ENCODE measurements at regions not wholly inside any gene's neighbourhood (a gene's known extent, or its start where the extent isn't known, plus 50 kb on each side); places are given as distances from the start of the nearest gene placed in this dataset.

GRCh38 chr3:73813692-73814292 lies 189.1 kb upstream of the PDZRN3 start:
- no peak for TF ChIP-seq CTCF (IDR thresholded peaks at IDR 0.05; ENCODE audit: borderline replicate concordance)
- no peaks in the 10 kb centered on the region for H3K36me3 ChIP-seq
- intact Hi-C loops (cut with micrococcal nuclease), result no loop called here
- H3K4me1 ChIP-seq, result peaks cover 8% of the 10 kb centered on the region
- H3K27ac ChIP-seq (replicated peaks), result no peak overlapping the region
- no peaks in the 10 kb centered on the region for H3K9me3 ChIP-seq (replicated peaks)
- DNase-seq, result no peak
- no peaks in the 10 kb centered on the region for H3K27me3 ChIP-seq (ENCODE audit: low read depth)
- no peak overlapping the region for H3K4me3 ChIP-seq

- H3K27ac ChIP-seq (replicated peaks), result no peak overlapping the region
- H3K4me1 ChIP-seq, result peaks cover 8% of the 10 kb centered on the region
- H3K27me3 ChIP-seq (ENCODE audit: low read depth), result no peaks in the 10 kb centered on the region
- no peak for TF ChIP-seq CTCF (IDR thresholded peaks at IDR 0.05; ENCODE audit: borderline replicate concordance)
- DNase-seq, result no peak
- H3K9me3 ChIP-seq (replicated peaks), result no peaks in the 10 kb centered on the region
- no peak overlapping the region for H3K4me3 ChIP-seq
- intact Hi-C loops (cut with micrococcal nuclease), result no loop called here
- H3K36me3 ChIP-seq, result no peaks in the 10 kb centered on the region
Observed at GRCh38 chr3:73813291-73813690, 188.6 kb upstream of the PDZRN3 start.

GRCh38 chr3:73812054-73812453 lies 187.3 kb upstream of the PDZRN3 start:
- Histone ChIP-seq H3K27me3 (ENCODE audit: low read depth) (no peaks in the 10 kb centered on the region), H3K4me1 (peaks cover 8% of the 10 kb centered on the region), H3K36me3 (no peaks in the 10 kb centered on the region), H3K4me3 (no peak overlapping the region), H3K27ac (replicated peaks) (no peak overlapping the region), H3K9me3 (replicated peaks) (no peaks in the 10 kb centered on the region)
- intact Hi-C loops (cut with micrococcal nuclease), result no loop called here
- no peak for DNase-seq
- TF ChIP-seq CTCF (IDR thresholded peaks at IDR 0.05; ENCODE audit: borderline replicate concordance), result no peak

GRCh38 chr3:73808862-73809509 lies 184.2 kb upstream of the PDZRN3 start:
- no peaks in the 10 kb centered on the region for H3K27me3 ChIP-seq (ENCODE audit: low read depth)
- no peaks in the 10 kb centered on the region for H3K9me3 ChIP-seq (replicated peaks)
- no peak overlapping the region for H3K27ac ChIP-seq (replicated peaks)
- H3K4me1 ChIP-seq, result peaks cover 19% of the 10 kb centered on the region
- H3K4me3 ChIP-seq, result no peak overlapping the region
- no peaks in the 10 kb centered on the region for H3K36me3 ChIP-seq
- intact Hi-C loops (cut with micrococcal nuclease), result no loop called here
- DNase-seq, result no peak
- TF ChIP-seq CTCF (IDR thresholded peaks at IDR 0.05; ENCODE audit: borderline replicate concordance), result no peak

- peak overlapping the region; percentile 83 for H3K27ac ChIP-seq (replicated peaks)
- H3K4me1 ChIP-seq, result peaks cover 18% of the 10 kb centered on the region
- intact Hi-C loops (cut with micrococcal nuclease), result no loop called here
- no peak overlapping the region for H3K4me3 ChIP-seq
- H3K27me3 ChIP-seq (ENCODE audit: low read depth), result no peaks in the 10 kb centered on the region
- peak; percentile 54 for DNase-seq
- TF ChIP-seq CTCF (IDR thresholded peaks at IDR 0.05; ENCODE audit: borderline replicate concordance), result no peak
- no peaks in the 10 kb centered on the region for H3K36me3 ChIP-seq
- no peaks in the 10 kb centered on the region for H3K9me3 ChIP-seq (replicated peaks)
Observed at GRCh38 chr3:73805435-73805834, 180.7 kb upstream of the PDZRN3 start.

All from left ventricle myocardium inferior (tissue), 1 donor.